Fibroblast of skin of right quadriceps (primary cell): ENCODE measurements at regions not wholly inside any gene's neighbourhood (a gene's known extent, or its start where the extent isn't known, plus 50 kb on each side); places are given as distances from the start of the nearest gene placed in this dataset.

Source experiments
- DNase-seq: peaks from one replicate; pipeline ENCODE4 v3.0.0-alpha.2; 2013

GRCh38 chr19:30672926-30673325, 300.7 kb downstream of the ZNF536 start:
- DNase-seq = no peak

GRCh38 chr19:30671622-30672051, 299.5 kb downstream of the ZNF536 start:
- DNase-seq = peak; percentile 16

GRCh38 chr19:30671367-30671619, 299.1 kb downstream of the ZNF536 start:
- DNase-seq = no peak

GRCh38 chr19:30670562-30671366, 298.6 kb downstream of the ZNF536 start:
- no peak for DNase-seq

- no peak for DNase-seq
Measured at GRCh38 chr19:30670011-30670329, 297.8 kb downstream of the ZNF536 start.

GRCh38 chr19:30669329-30670010, 297.3 kb downstream of the ZNF536 start:
- DNase-seq = peak; percentile 35

- no peak for DNase-seq
Measured at GRCh38 chr19:30668521-30669155, 296.5 kb downstream of the ZNF536 start.

- DNase-seq = no peak
Measured at GRCh38 chr19:30667746-30668145, 295.6 kb downstream of the ZNF536 start.

GRCh38 chr19:30667227-30667626, 295.0 kb downstream of the ZNF536 start:
- DNase-seq = no peak

GRCh38 chr19:30666301-30666803, 294.2 kb downstream of the ZNF536 start:
- peak; percentile 12 for DNase-seq

GRCh38 chr19:30665449-30665848, 293.3 kb downstream of the ZNF536 start:
- DNase-seq = no peak

GRCh38 chr19:30663611-30664174, 291.5 kb downstream of the ZNF536 start:
- DNase-seq = no peak

GRCh38 chr19:30662211-30662861, 290.2 kb downstream of the ZNF536 start:
- DNase-seq = peak; percentile 66

GRCh38 chr19:30659638-30660037, 287.5 kb downstream of the ZNF536 start:
- DNase-seq = no peak

GRCh38 chr19:30656520-30657100, 284.4 kb downstream of the ZNF536 start:
- no peak for DNase-seq

- no peak for DNase-seq
Measured at GRCh38 chr19:30653646-30654386, 281.6 kb downstream of the ZNF536 start.

GRCh38 chr19:30652751-30653150, 280.6 kb downstream of the ZNF536 start:
- no peak for DNase-seq

- no peak for DNase-seq
Measured at GRCh38 chr19:30651691-30652090, 279.5 kb downstream of the ZNF536 start.

GRCh38 chr19:30651066-30651465, 278.9 kb downstream of the ZNF536 start:
- DNase-seq = no peak

GRCh38 chr19:30649934-30650614, 277.9 kb downstream of the ZNF536 start:
- peak; percentile 65 for DNase-seq
